PC-3 (cell line): ENCODE measurements at regions not wholly inside any gene's neighbourhood (a gene's known extent, or its start where the extent isn't known, plus 50 kb on each side); places are given as distances from the start of the nearest gene placed in this dataset.

ENCODE experiments used
- EZH2 ChIP-seq: fragments of 300-600 bp; sonication (generic); IDR thresholded peaks from one replicate; pipeline ENCODE4 v1.6.1; 2017; ENCODE audit warnings: antibody characterized with exemption, mild to moderate bottlenecking, low read length; ENCODE audit not compliant: unreplicated experiment
- EZH2phosphoT487 ChIP-seq: fragments of 300-600 bp; sonication (generic); IDR thresholded peaks from 2 replicates; pipeline ENCODE4 v1.6.1; 2018; ENCODE audit warnings: mild to moderate bottlenecking, antibody characterized with exemption, low read length, borderline replicate concordance
- TF ChIP-seq, protein P1 (sequence below): fragments of 300-600 bp; sonication (generic); conservative IDR thresholded peaks from 2 replicates; pipeline ENCODE4 v1.5.1; 2017; ENCODE audit warnings: antibody characterized with exemption, low read depth, mild to moderate bottlenecking, low read length

GRCh38 chr4:38482696-38483095, 181.3 kb upstream of the KLF3 start:
- TF ChIP-seq, protein P1, sequence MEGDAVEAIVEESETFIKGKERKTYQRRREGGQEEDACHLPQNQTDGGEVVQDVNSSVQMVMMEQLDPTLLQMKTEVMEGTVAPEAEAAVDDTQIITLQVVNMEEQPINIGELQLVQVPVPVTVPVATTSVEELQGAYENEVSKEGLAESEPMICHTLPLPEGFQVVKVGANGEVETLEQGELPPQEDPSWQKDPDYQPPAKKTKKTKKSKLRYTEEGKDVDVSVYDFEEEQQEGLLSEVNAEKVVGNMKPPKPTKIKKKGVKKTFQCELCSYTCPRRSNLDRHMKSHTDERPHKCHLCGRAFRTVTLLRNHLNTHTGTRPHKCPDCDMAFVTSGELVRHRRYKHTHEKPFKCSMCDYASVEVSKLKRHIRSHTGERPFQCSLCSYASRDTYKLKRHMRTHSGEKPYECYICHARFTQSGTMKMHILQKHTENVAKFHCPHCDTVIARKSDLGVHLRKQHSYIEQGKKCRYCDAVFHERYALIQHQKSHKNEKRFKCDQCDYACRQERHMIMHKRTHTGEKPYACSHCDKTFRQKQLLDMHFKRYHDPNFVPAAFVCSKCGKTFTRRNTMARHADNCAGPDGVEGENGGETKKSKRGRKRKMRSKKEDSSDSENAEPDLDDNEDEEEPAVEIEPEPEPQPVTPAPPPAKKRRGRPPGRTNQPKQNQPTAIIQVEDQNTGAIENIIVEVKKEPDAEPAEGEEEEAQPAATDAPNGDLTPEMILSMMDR = no peak
- TF ChIP-seq EZH2phosphoT487 (no peak), EZH2 (no peak)
